ENCODE measurements at regions not wholly inside any gene's neighbourhood (a gene's known extent, or its start where the extent isn't known, plus 50 kb on each side); places are given as distances from the start of the nearest gene placed in this dataset.

- POLR2A ChIA-PET (ENCODE audit: partially characterized antibody), result no interaction called here
- Histone ChIP-seq H3K27ac (ENCODE audit: low read depth, low read length) (no peak overlapping the region), H3K9ac (replicated peaks in 1 of 4; ENCODE audit: extremely low read depth in 1 of 4, low read depth in 3 of 4, low read length in 3 of 4) (no peak overlapping the region), H4K5ac (ENCODE audit: insufficient read length, low read depth, low read length) (no peak overlapping the region), H3K23me2 (ENCODE audit: low read depth, low read length) (peaks cover 5% of the 10 kb centered on the region; the same call in 1 of the 2 replicates), H3K79me2 (ENCODE audit: control insufficient read depth in 1 of 2, insufficient read depth in 2 of 2, low read length in 2 of 2) (no peaks in the 10 kb centered on the region), H2AFZ (ENCODE audit: low read length) (no peak overlapping the region), H3K56ac (replicated peaks; ENCODE audit: insufficient read length, low read depth, low read length) (no peak overlapping the region), H3K4ac (replicated peaks; ENCODE audit: insufficient read length, low read depth, low read length) (no peak overlapping the region), H4K91ac (replicated peaks; ENCODE audit: insufficient read length, low read length) (no peak overlapping the region), H3K36me3 (ENCODE audit: control insufficient read depth in 2 of 4, insufficient read depth in 4 of 4, low read length in 3 of 4) (no peaks in the 10 kb centered on the region), H3K4me3 (ENCODE audit: extremely low read depth in 1 of 4, insufficient read depth in 2 of 4, low read depth in 3 of 4, low read length in 4 of 4) (no peak overlapping the region), H2BK20ac (ENCODE audit: low read length) (no peak overlapping the region), H3K4me2 (ENCODE audit: insufficient read depth in 1 of 2, low read depth in 2 of 2, low read length in 2 of 2) (no peak overlapping the region), H2BK15ac (ENCODE audit: low read length) (no peak overlapping the region), H3K18ac (ENCODE audit: extremely low read depth, low read length) (no peak overlapping the region), H3K9me3 (ENCODE audit: insufficient read depth in 2 of 2, low read depth in 1 of 2, low read length in 1 of 2) (peaks cover 14 to 17% of the 10 kb centered on the region in 2 experiments), H3K4me1 (replicated peaks in 1 of 4; ENCODE audit: control insufficient read depth in 3 of 4, insufficient read depth in 4 of 4, low read length in 3 of 4) (no peaks in the 10 kb centered on the region), H2BK12ac (ENCODE audit: low read depth, low read length) (no peak overlapping the region), H3K79me1 (ENCODE audit: low read depth, low read length) (no peaks in the 10 kb centered on the region), H3K23ac (ENCODE audit: insufficient read length) (no peak overlapping the region), H3K27me3 (replicated peaks in 1 of 4; ENCODE audit: control insufficient read depth in 3 of 4, extremely low read depth in 1 of 4, insufficient read depth in 3 of 4, low read length in 3 of 4) (no peaks in the 10 kb centered on the region), H4K20me1 (replicated peaks in 1 of 2; ENCODE audit: control insufficient read depth in 1 of 2, insufficient read depth in 2 of 2, low read length in 2 of 2) (peaks cover 0 to 1% of the 10 kb centered on the region in 2 experiments), H4K8ac (ENCODE audit: extremely low read depth, insufficient read depth, low read length) (no peak overlapping the region), H2BK120ac (replicated peaks; ENCODE audit: low read depth, low read length) (no peak overlapping the region), H3K14ac (ENCODE audit: insufficient read length) (no peak overlapping the region), H2AK5ac (ENCODE audit: low read depth, low read length) (no peak overlapping the region), H2BK5ac (ENCODE audit: low read depth, low read length) (no peak overlapping the region)
- 84% methylated on average over 2 of the region's 2 CpGs; no CpG with 5 or more reads in 1 of the 2 experiments for WGBS, 2 experiments (ENCODE audit: extremely low coverage in 1 of 2, insufficient coverage in 1 of 2, insufficient read length in 1 of 2, insufficient replicate concordance in 2 of 2, low coverage in 1 of 2, low lambda C conversion rate in 2 of 2, missing lambda C conversion rate in 1 of 2)
- CTCF ChIA-PET (ENCODE audit: partially characterized antibody), result interaction anchor here (1.1 to 1.2 kb wide), 2 partner anchors 96 to 202 kb away, joined by 3 read pairs; no protein-coding TSS in a partner anchor
- DNase-seq (ENCODE audit: low read depth in 1 of 2, low spot score in 2 of 2) (no peak), FAIRE-seq (no peak)
- TF ChIP-seq BACH1 (IDR thresholded peaks at IDR 0.05; ENCODE audit: low read length) (no peak), POU5F1 (IDR thresholded peaks at IDR 0.05; ENCODE audit: low read depth, low read length) (no peak), CBX5 (IDR thresholded peaks at IDR 0.05; ENCODE audit: low read depth, low read length) (no peak), CTCF (IDR thresholded peaks at IDR 0.05; ENCODE audit: control extremely low read depth in 1 of 3, insufficient read depth in 1 of 3, low read depth in 1 of 3, low read length in 3 of 3) (no peak), TBP (IDR thresholded peaks at IDR 0.05; ENCODE audit: low read depth, low read length) (no peak), RXRA (IDR thresholded peaks at IDR 0.05; ENCODE audit: insufficient read depth, low read depth, low read length) (no peak), ATF2 (IDR thresholded peaks at IDR 0.05; ENCODE audit: low read length) (no peak), ATF3 (IDR thresholded peaks at IDR 0.05; ENCODE audit: insufficient read depth, low read depth, low read length) (no peak), CREB1 (IDR thresholded peaks at IDR 0.05) (no peak)
Measured at GRCh38 chr16:66028510-66029216, 337.8 kb upstream of the CDH5 start.

Measured in H1 (cell line).